Stimulated activated CD4-positive, alpha-beta T cell treated with anti-CD3 and anti-CD28 coated beads, TNF-alpha, amount 100 ng/mL, for 48 hours (primary cell): ENCODE measurements at regions not wholly inside any gene's neighbourhood (a gene's known extent, or its start where the extent isn't known, plus 50 kb on each side); places are given as distances from the start of the nearest gene placed in this dataset.
"Not testable (repeated sequence)": the region's sequence is repeated elsewhere in the genome, so short reads cannot be mapped to it uniquely, and the experiment has no call there.

Experiments
- DNase-seq, 3 donors: peaks; one replicate each; pipeline ENCODE4 v3.0.0-alpha.2; 2020; ENCODE audit warnings: low read depth in 3 of 3

- DNase-seq = no peak
Observed at GRCh38 chr18:56443166-56443907, 195.1 kb downstream of the TXNL1 start.

GRCh38 chr18:56438480-56438879 lies 199.9 kb downstream of the TXNL1 start:
- not testable (repeated sequence) for DNase-seq

- no peak for DNase-seq
Observed at GRCh38 chr18:56436651-56437050, 201.7 kb downstream of the TXNL1 start.

GRCh38 chr18:56433919-56434318 lies 204.5 kb downstream of the TXNL1 start:
- DNase-seq = no peak

GRCh38 chr18:56431551-56431950 lies 206.8 kb downstream of the TXNL1 start:
- no peak for DNase-seq

- no peak for DNase-seq
Observed at GRCh38 chr18:56423626-56424025, 214.8 kb downstream of the TXNL1 start.

GRCh38 chr18:56421647-56422046 lies 216.7 kb downstream of the TXNL1 start:
- no peak for DNase-seq

GRCh38 chr18:56420868-56421267 lies 217.5 kb downstream of the TXNL1 start:
- DNase-seq = not testable (repeated sequence)

- DNase-seq = no peak
Observed at GRCh38 chr18:56414357-56414756, 224.0 kb downstream of the TXNL1 start.

GRCh38 chr18:56413862-56414261 lies 224.5 kb downstream of the TXNL1 start:
- DNase-seq = no peak

- no peak for DNase-seq
Observed at GRCh38 chr18:56412951-56413350, 225.4 kb downstream of the TXNL1 start.

- no peak for DNase-seq
Observed at GRCh38 chr18:56409736-56410135, 228.7 kb downstream of the TXNL1 start.

GRCh38 chr18:56407646-56408180 lies 230.7 kb downstream of the TXNL1 start:
- DNase-seq = no peak

- DNase-seq = no peak
Observed at GRCh38 chr18:56402872-56403516, 235.4 kb downstream of the TXNL1 start.

- DNase-seq = no peak
Observed at GRCh38 chr18:56393870-56394269, 244.5 kb downstream of the TXNL1 start.

- no peak for DNase-seq
Observed at GRCh38 chr18:56391931-56392590, 246.3 kb downstream of the TXNL1 start.

- DNase-seq = no peak
Observed at GRCh38 chr18:56390626-56391025, 247.8 kb downstream of the TXNL1 start.

- DNase-seq = no peak
Observed at GRCh38 chr18:56389190-56389589, 249.2 kb downstream of the TXNL1 start.

GRCh38 chr18:56388571-56388970 lies 249.8 kb downstream of the TXNL1 start:
- no peak for DNase-seq

GRCh38 chr18:56386856-56387255 lies 251.5 kb downstream of the TXNL1 start:
- DNase-seq = no peak

- DNase-seq = no peak
Observed at GRCh38 chr18:56383349-56383748, 255.0 kb downstream of the TXNL1 start.

GRCh38 chr18:56382541-56382940 lies 255.9 kb downstream of the TXNL1 start:
- DNase-seq = no peak

- no peak for DNase-seq
Observed at GRCh38 chr18:56381196-56381595, 257.2 kb downstream of the TXNL1 start.
